ENCODE measurements at regions not wholly inside any gene's neighbourhood (a gene's known extent, or its start where the extent isn't known, plus 50 kb on each side); places are given as distances from the start of the nearest gene placed in this dataset.

- TF ChIP-seq CTCF (IDR thresholded peaks at IDR 0.05) (no peak), EZH2 (IDR thresholded peaks at IDR 0.05; ENCODE audit: borderline replicate concordance, insufficient read depth, low read depth, low read length, poor library complexity, severe bottlenecking) (no peak)
Measured at GRCh38 chr10:105857268-105858264, 1216.5 kb downstream of the SORCS3 start.

Data from B cell (primary cell).